GM13976 (cell line): ENCODE measurements at regions not wholly inside any gene's neighbourhood (a gene's known extent, or its start where the extent isn't known, plus 50 kb on each side); places are given as distances from the start of the nearest gene placed in this dataset.

Source experiments
- DNase-seq: peaks from one replicate; pipeline ENCODE4 v3.0.0; 2012; ENCODE audit warnings: low spot score
- in situ Hi-C: fragments of 300-500 bp; cut with MboI; formaldehyde crosslinking; loops from one replicate; pipeline ENCODE4 v1.12.0; 2022; ENCODE audit warnings: low sequenced_read_pairs, mixed read lengths, inconsistent platforms; ENCODE audit not compliant: unreplicated experiment
- TF ChIP-seq, protein P1 (sequence below): IDR thresholded peaks from 2 replicates; pipeline ENCODE4 v1.5.1; 2012; ENCODE audit warnings: borderline replicate concordance, mild to moderate bottlenecking; ENCODE audit not compliant: insufficient read depth; ENCODE audit errors: extremely low read depth, missing control alignments, control extremely low read depth

DNA sequence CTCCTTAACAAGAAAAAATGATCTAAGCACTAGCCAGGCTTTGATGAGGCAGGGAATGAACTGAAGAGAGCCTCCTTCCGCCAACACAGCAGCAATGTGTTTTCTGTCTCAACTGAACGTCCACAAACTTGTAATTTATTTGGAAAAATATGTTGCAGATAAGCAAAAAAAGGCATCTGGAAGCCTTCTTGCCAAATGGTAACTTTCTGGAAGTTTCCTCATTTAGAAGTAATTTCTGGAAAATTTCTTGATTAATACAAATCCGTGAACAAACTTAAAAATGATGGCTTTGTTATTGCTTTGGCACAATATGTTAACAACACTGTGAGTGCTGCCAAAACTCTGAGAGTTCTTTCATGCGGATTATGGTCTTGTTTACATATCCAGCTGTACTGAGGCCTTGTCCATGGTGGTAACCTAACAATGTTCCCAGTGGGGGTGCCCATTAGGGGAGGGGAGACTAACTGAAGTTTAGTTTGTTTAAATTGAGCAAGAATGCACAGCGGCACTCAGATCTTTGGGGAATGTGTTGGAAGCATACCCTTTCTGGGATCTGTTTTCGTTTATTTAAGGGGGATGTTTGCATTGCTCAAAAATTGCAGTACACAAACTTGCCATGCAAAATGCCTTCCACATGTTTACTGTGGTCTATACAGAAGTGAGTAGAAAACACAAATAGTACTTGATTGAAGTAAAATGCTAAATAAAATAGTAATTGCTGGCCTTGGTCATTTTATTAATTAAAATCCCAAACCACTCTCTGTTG lies 334.7 kb downstream of the NR2F1-AS1 start:
- no peak for DNase-seq
- TF ChIP-seq, protein P1, sequence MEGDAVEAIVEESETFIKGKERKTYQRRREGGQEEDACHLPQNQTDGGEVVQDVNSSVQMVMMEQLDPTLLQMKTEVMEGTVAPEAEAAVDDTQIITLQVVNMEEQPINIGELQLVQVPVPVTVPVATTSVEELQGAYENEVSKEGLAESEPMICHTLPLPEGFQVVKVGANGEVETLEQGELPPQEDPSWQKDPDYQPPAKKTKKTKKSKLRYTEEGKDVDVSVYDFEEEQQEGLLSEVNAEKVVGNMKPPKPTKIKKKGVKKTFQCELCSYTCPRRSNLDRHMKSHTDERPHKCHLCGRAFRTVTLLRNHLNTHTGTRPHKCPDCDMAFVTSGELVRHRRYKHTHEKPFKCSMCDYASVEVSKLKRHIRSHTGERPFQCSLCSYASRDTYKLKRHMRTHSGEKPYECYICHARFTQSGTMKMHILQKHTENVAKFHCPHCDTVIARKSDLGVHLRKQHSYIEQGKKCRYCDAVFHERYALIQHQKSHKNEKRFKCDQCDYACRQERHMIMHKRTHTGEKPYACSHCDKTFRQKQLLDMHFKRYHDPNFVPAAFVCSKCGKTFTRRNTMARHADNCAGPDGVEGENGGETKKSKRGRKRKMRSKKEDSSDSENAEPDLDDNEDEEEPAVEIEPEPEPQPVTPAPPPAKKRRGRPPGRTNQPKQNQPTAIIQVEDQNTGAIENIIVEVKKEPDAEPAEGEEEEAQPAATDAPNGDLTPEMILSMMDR, result no peak
- in situ Hi-C loops, result no loop called here

DNA sequence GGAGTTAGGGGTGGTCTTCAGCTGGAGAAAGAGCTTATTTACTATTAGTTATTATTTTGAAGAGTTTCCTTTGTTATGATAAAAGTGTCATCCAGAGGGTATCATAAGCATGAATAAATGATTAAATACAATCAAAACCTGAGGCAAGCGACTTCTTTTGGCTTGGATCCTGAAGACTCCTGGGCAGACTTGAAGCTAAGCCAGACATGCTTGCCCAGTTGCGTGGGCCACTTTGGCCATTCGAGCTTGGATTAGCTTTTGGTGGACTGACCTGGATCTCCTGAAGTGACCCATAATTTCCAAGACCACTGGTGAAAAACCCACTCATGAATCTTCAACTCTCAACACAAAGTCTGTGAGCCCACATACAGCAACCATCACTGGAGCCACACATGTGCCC lies 335.8 kb downstream of the NR2F1-AS1 start:
- no peak for DNase-seq
- in situ Hi-C loops, result no loop called here
- TF ChIP-seq, protein P1, result no peak

DNA sequence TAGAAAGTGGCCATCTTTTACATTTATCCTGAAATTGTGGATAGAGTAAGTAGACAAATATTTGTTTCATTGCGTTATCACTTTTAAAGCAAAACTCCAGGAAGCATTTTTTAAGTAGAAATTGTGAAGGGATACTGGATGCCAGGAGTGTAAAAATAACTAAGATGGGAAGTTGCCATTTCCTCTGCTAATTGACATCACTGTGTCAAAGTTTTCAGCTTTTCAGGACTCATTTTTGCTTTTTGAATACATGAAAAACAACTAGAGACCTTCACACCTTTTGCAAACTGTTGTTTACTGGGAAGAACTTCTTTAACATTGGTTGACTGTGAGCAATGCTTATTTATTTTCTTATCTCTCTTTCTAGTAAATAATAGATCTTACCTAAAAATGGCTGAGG lies 337.5 kb downstream of the NR2F1-AS1 start:
- no peak for DNase-seq
- in situ Hi-C loops, result no loop called here
- TF ChIP-seq, protein P1, result no peak

DNA sequence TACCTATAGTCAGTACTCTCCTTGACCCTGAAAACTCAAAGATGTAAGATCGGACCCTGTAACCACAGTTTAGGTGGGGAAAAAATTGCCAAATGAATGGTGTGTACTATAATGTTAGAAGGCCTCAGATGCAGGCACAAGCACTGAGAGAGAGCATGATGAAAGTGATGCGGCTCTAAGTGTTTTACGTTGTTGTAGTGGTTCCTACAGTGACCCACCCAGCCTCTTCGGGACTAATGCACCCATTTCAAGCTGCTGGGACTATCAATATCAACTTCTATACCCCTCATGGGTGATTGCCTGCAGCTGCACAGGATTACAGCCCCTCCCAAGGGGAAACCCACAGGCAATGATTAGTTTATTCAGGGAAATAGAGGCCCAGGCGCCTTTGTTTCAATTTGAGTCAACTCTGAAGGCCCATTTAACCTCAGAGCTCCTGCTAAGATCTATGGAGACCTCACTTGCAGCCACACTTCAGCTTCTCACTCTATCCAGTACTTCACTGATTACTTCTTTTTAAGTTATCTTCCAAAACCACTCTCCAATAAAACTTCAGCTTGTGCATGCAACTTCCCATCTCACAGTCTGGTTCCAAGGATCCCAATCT lies 340.7 kb downstream of the NR2F1-AS1 start:
- DNase-seq, result no peak
- in situ Hi-C loops, result no loop called here
- TF ChIP-seq, protein P1, result no peak

DNA sequence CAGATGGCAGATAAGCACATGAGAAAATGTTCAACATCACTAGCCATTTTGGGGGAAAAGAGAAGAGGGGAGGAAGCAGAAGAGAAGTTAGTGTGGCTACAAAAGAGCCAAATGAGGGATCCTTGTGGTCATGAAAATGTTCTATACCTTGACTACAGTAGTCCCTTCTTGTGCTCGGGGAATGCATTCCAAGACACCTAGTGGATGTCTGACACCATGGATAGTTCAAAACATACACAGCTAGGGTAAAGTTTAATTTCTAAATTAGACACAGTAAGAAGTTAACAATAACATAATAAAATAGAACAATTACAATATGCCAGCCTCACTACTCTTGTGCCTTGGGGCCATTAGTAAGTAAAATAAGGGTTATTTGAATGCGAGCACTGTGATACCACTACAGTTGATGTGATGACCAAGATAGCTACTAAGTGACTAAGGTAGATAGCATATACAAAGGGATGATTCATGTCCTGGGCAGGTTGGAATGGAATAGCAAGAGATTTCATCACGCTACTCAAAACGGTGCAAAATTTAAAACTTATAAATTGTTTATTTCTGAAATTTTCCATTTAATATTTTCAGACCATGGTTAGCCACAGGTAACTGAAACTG lies 344.1 kb downstream of the NR2F1-AS1 start:
- TF ChIP-seq, protein P1, result no peak
- DNase-seq, result no peak
- in situ Hi-C loops, result no loop called here

DNA sequence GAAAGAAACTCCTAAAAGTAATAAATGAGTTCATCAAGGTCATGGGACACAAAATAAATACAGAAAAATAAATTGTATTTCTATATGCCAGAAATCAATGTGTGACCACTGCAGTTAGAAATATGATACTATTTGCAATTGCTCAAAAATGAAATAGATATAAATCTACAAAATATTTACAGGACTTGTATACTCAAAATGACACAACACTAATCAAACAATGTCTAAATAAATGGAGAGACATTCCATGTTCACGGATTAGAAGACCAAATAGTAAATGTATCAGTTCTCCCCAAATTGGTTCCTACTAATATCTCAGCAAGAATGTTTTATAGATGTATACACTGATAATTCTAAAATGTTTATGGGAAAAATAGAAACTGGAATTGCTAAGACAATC lies 345.3 kb downstream of the NR2F1-AS1 start:
- TF ChIP-seq, protein P1, result no peak
- in situ Hi-C loops, result no loop called here
- DNase-seq, result no peak
